ENCODE measurements at regions not wholly inside any gene's neighbourhood (a gene's known extent, or its start where the extent isn't known, plus 50 kb on each side); places are given as distances from the start of the nearest gene placed in this dataset.

DNA sequence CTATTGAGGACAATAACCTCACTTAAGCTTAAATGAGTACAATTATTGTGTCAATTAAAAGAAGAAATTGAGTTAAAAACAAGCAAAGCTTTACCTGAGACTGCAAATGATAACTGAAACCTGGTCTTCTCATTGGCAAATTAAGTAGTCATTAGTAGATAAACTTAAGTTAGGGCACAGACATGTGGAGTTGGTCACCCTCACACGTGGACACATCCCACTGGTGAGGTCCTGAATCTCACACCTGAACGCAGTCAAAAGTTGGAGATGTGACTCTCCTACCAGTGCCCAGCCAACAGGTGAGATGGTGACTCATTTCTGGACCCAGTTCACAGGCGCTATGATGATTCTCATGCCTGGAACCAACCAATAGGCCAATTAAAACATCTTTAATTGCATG lies 311.6 kb downstream of the FOXL1 start:
- DNase-seq = no peak
- intact Hi-C loops (cut with DNase I) = no loop called here
- WGBS, 3 donors = 86 to 93% (median 91%) methylated on average over 3 of the region's 3 CpGs
- no peak overlapping the region for H3K27ac ChIP-seq
- H3K27me3 ChIP-seq = no peaks in the 10 kb centered on the region
- H3K4me3 ChIP-seq = no peak overlapping the region
- H3K4me1 ChIP-seq (ENCODE audit: insufficient read depth) = no peaks in the 10 kb centered on the region
- H3K36me3 ChIP-seq = no peaks in the 10 kb centered on the region
- no peak for TF ChIP-seq POLR2A (IDR thresholded peaks at IDR 0.05)
- no peak for TF ChIP-seq EP300 (IDR thresholded peaks at IDR 0.05)
- TF ChIP-seq, protein P1, sequence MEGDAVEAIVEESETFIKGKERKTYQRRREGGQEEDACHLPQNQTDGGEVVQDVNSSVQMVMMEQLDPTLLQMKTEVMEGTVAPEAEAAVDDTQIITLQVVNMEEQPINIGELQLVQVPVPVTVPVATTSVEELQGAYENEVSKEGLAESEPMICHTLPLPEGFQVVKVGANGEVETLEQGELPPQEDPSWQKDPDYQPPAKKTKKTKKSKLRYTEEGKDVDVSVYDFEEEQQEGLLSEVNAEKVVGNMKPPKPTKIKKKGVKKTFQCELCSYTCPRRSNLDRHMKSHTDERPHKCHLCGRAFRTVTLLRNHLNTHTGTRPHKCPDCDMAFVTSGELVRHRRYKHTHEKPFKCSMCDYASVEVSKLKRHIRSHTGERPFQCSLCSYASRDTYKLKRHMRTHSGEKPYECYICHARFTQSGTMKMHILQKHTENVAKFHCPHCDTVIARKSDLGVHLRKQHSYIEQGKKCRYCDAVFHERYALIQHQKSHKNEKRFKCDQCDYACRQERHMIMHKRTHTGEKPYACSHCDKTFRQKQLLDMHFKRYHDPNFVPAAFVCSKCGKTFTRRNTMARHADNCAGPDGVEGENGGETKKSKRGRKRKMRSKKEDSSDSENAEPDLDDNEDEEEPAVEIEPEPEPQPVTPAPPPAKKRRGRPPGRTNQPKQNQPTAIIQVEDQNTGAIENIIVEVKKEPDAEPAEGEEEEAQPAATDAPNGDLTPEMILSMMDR (IDR thresholded peaks at IDR 0.05) = no peak
- H3K9me3 ChIP-seq = no peaks in the 10 kb centered on the region

DNA sequence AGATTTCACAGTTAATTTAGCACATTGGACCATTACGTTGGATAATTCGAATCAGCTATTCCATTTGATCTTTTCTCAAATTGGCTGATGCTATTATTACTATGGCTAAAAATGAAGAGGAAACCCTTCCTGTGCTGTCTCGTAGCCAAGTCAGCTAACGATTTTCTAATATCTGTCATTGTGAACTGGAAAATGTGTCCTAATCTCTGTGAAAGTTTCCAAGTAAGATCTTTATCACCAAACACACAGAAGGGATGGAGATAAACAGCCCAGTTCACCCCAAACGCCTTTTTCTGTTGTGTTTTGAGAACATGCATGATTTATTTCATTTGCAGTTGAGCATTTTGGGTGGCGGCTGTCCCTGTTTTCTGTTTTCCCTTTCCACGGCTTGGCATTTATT lies 312.8 kb downstream of the FOXL1 start:
- TF ChIP-seq POLR2A (IDR thresholded peaks at IDR 0.05) (no peak), EP300 (IDR thresholded peaks at IDR 0.05) (no peak)
- TF ChIP-seq, protein P1 (IDR thresholded peaks at IDR 0.05) = no peak
- Histone ChIP-seq H3K36me3 (no peaks in the 10 kb centered on the region), H3K27me3 (no peaks in the 10 kb centered on the region), H3K4me1 (ENCODE audit: insufficient read depth) (no peaks in the 10 kb centered on the region), H3K27ac (no peak overlapping the region), H3K9me3 (no peaks in the 10 kb centered on the region), H3K4me3 (no peak overlapping the region)
- no peak for DNase-seq
- WGBS, 3 donors = 69 to 81% (median 76%) methylated on average over 7 of the region's 7 CpGs
- intact Hi-C loops (cut with DNase I) = no loop called here

DNA sequence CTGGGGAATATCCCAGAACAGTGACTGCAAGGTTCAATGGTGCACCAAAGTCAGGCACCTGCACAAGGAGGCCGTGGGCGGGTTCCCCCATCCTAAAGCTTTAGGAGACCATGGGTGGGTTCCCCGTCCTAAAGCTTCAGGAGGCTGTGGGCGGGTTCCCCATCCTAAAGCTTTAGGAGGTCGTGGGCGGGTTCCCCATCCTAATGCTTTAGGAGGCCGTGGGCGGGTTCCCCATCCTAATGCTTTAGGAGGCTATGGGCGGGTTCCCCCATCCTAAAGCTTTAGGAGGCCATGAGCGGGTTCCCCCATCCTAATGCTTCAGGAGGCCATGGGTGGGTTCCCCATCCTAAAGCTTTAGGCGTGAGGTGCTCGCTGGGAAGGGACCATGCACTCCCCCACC lies 313.3 kb downstream of the FOXL1 start:
- Histone ChIP-seq H3K36me3 (no peaks in the 10 kb centered on the region), H3K4me1 (ENCODE audit: insufficient read depth) (no peaks in the 10 kb centered on the region), H3K27me3 (no peaks in the 10 kb centered on the region), H3K27ac (no peak overlapping the region), H3K4me3 (no peak overlapping the region), H3K9me3 (no peaks in the 10 kb centered on the region)
- DNase-seq = no peak
- TF ChIP-seq POLR2A (IDR thresholded peaks at IDR 0.05) (no peak), EP300 (IDR thresholded peaks at IDR 0.05) (no peak)
- intact Hi-C loops (cut with DNase I) = no loop called here
- 88 to 94% (median 92%) methylated on average over 12 of the region's 12 CpGs for WGBS, 3 donors

GRCh38 chr16:86892509-86892908 lies 314.2 kb downstream of the FOXL1 start:
- Histone ChIP-seq H3K27ac (no peak overlapping the region), H3K4me3 (no peak overlapping the region), H3K27me3 (no peaks in the 10 kb centered on the region), H3K36me3 (no peaks in the 10 kb centered on the region), H3K4me1 (ENCODE audit: insufficient read depth) (no peaks in the 10 kb centered on the region), H3K9me3 (no peaks in the 10 kb centered on the region)
- DNase-seq = no peak
- intact Hi-C loops (cut with DNase I) = no loop called here
- 61 to 71% (median 70%) methylated on average over 6 of the region's 6 CpGs for WGBS, 3 donors
- TF ChIP-seq POLR2A (IDR thresholded peaks at IDR 0.05) (no peak), EP300 (IDR thresholded peaks at IDR 0.05) (no peak)
- TF ChIP-seq, protein P1 (IDR thresholded peaks at IDR 0.05) = no peak

- intact Hi-C loops (cut with DNase I) = no loop called here
- 86 to 92% (median 88%) methylated on average over 10 of the region's 10 CpGs for whole genome bisulfite sequencing, 3 donors
- no peaks in the 10 kb centered on the region for H3K27me3 ChIP-seq
These were observed 315.2 kb downstream of the FOXL1 start for GRCh38 chr16:86893506-86893905.

More at GRCh38 chr16:86893506-86893905, 315.2 kb downstream of the FOXL1 start:
- H3K4me3 ChIP-seq = no peak overlapping the region
- no peak for DNase-seq
- TF ChIP-seq POLR2A (IDR thresholded peaks at IDR 0.05) (no peak), EP300 (IDR thresholded peaks at IDR 0.05) (no peak)
- TF ChIP-seq, protein P1 (IDR thresholded peaks at IDR 0.05) = no peak
- H3K4me1 ChIP-seq (ENCODE audit: insufficient read depth) = no peaks in the 10 kb centered on the region
- no peaks in the 10 kb centered on the region for H3K9me3 ChIP-seq
- H3K36me3 ChIP-seq = no peaks in the 10 kb centered on the region
- H3K27ac ChIP-seq = no peak overlapping the region

Data from ovary (tissue), 7 donors.